Hepatocyte (in vitro differentiated cells): ENCODE measurements at regions not wholly inside any gene's neighbourhood (a gene's known extent, or its start where the extent isn't known, plus 50 kb on each side); places are given as distances from the start of the nearest gene placed in this dataset.

ENCODE experiments used
- DNase-seq: peaks from one replicate; pipeline ENCODE4 v3.0.0-alpha.2; 2016; ENCODE audit warnings: low spot score
- H2AFZ ChIP-seq: fragments of 200-600 bp; sonication (generic); 2 replicates; pipeline ENCODE4 v1.6.0; 2016; ENCODE audit warnings: antibody characterized with exemption, mild to moderate bottlenecking
- H3K27ac ChIP-seq: fragments of 200-600 bp; sonication (generic); 2 replicates; pipeline ENCODE4 v1.5.1; 2016; ENCODE audit warnings: mild to moderate bottlenecking
- H3K27me3 ChIP-seq: fragments of 200-600 bp; sonication (generic); 2 replicates; pipeline ENCODE4 v1.6.1; 2016
- H3K36me3 ChIP-seq: fragments of 200-600 bp; sonication (generic); replicated peaks from 2 replicates; pipeline ENCODE4 v1.5.1; 2016; ENCODE audit warnings: low read depth; ENCODE audit not compliant: insufficient read depth
- H3K4me1 ChIP-seq: fragments of 200-600 bp; sonication (generic); 2 replicates; pipeline ENCODE4 v1.5.1; 2016; ENCODE audit warnings: mild to moderate bottlenecking, moderate library complexity; ENCODE audit not compliant: insufficient read depth
- H3K4me2 ChIP-seq: fragments of 200-600 bp; sonication (generic); 2 replicates; pipeline ENCODE4 v1.6.0; 2016
- H3K4me3 ChIP-seq: fragments of 200-600 bp; sonication (generic); 2 replicates; pipeline ENCODE4 v1.5.1; 2016; ENCODE audit warnings: mild to moderate bottlenecking
- H3K79me2 ChIP-seq: fragments of 200-600 bp; sonication (generic); 2 replicates; pipeline ENCODE4 v1.6.0; 2017; ENCODE audit warnings: mild to moderate bottlenecking
- H3K9me2 ChIP-seq: fragments of 200-600 bp; sonication (generic); replicated peaks from 2 replicates; pipeline ENCODE4 v1.6.0; 2017; ENCODE audit warnings: mild to moderate bottlenecking; ENCODE audit not compliant: insufficient read depth
- H3K9me3 ChIP-seq: fragments of 200-600 bp; sonication (generic); 2 replicates; pipeline ENCODE4 v1.5.1; 2016; ENCODE audit warnings: low read depth, mild to moderate bottlenecking
- H4K20me1 ChIP-seq: fragments of 200-600 bp; sonication (generic); 2 replicates; pipeline ENCODE4 v1.6.0; 2016; ENCODE audit warnings: mild to moderate bottlenecking; ENCODE audit not compliant: insufficient read depth, poor library complexity, severe bottlenecking
- CTCF ChIP-seq: fragments of 200-600 bp; sonication (generic); IDR thresholded peaks from 2 replicates; pipeline ENCODE4 v1.5.1; 2016; ENCODE audit warnings: antibody characterized with exemption, mild to moderate bottlenecking; ENCODE audit not compliant: poor library complexity
- EZH2 ChIP-seq: fragments of 200-600 bp; sonication (generic); IDR thresholded peaks from 2 replicates; pipeline ENCODE4 v1.6.1; 2016; ENCODE audit warnings: antibody characterized with exemption, mild to moderate bottlenecking, borderline replicate concordance
- EZH2phosphoT487 ChIP-seq: fragments of 200-600 bp; sonication (generic); IDR thresholded peaks from one replicate; pipeline ENCODE4 v1.6.1; 2018; ENCODE audit warnings: antibody characterized with exemption, mild to moderate bottlenecking, low read depth, moderate library complexity; ENCODE audit not compliant: unreplicated experiment, severe bottlenecking
- whole genome bisulfite sequencing: methylation state at CpG from one replicate; pipeline ENCODE4 v1.1.6; 2016; ENCODE audit warnings: low lambda C conversion rate; ENCODE audit errors: missing lambda C conversion rate; 5-methylcytosine and 5-hydroxymethylcytosine counted together

GRCh38 chr11:23425381-23425780 lies 565.1 kb upstream of the CCDC179 start:
- H3K79me2 ChIP-seq, result no peaks in the 10 kb centered on the region
- 58% methylated on average over 2 of the region's 2 CpGs for whole genome bisulfite sequencing
- TF ChIP-seq EZH2, result no peak
- no peak for TF ChIP-seq EZH2phosphoT487
- no peak for TF ChIP-seq CTCF
- H3K9me3 ChIP-seq, result no peaks in the 10 kb centered on the region
- no peak overlapping the region for H3K27ac ChIP-seq
- no peak for DNase-seq
- H3K9me2 ChIP-seq, result no peaks in the 10 kb centered on the region
- no peak overlapping the region for H3K4me3 ChIP-seq
- H3K36me3 ChIP-seq, result no peaks in the 10 kb centered on the region
- no peaks in the 10 kb centered on the region for H3K4me1 ChIP-seq
- no peaks in the 10 kb centered on the region for H3K27me3 ChIP-seq
- no peak overlapping the region for H3K4me2 ChIP-seq
- H4K20me1 ChIP-seq, result no peaks in the 10 kb centered on the region
- no peak overlapping the region for H2AFZ ChIP-seq

DNA sequence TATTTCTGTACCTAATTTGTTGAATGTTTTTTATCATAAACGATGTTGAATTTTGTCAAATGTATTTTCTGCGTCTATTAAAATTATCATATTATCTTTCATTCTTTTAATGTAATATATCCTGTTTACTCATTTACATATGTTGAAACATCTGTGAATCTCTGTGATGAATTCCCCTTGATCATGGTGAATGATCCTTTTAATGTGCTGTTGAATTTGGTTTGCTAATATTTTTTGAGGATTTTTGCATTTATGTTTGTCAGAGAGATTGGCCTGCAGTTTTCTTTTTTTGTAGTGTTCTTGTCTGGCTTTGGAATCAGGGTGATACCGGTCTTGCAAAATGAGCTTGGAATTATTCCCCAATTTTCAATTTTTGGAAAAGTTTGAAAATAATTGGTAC lies 569.3 kb upstream of the CCDC179 start:
- Histone ChIP-seq H3K36me3 (no peaks in the 10 kb centered on the region), H2AFZ (no peak overlapping the region), H3K4me3 (no peak overlapping the region), H3K4me2 (no peak overlapping the region), H3K79me2 (no peaks in the 10 kb centered on the region), H3K9me2 (no peaks in the 10 kb centered on the region), H3K27me3 (no peaks in the 10 kb centered on the region), H3K9me3 (no peaks in the 10 kb centered on the region), H3K27ac (no peak overlapping the region), H3K4me1 (no peaks in the 10 kb centered on the region), H4K20me1 (no peaks in the 10 kb centered on the region)
- no peak for TF ChIP-seq CTCF
- no peak for TF ChIP-seq EZH2phosphoT487
- no peak for TF ChIP-seq EZH2
- WGBS, result 91% methylated on average over 3 of the region's 3 CpGs
- no peak for DNase-seq

DNA sequence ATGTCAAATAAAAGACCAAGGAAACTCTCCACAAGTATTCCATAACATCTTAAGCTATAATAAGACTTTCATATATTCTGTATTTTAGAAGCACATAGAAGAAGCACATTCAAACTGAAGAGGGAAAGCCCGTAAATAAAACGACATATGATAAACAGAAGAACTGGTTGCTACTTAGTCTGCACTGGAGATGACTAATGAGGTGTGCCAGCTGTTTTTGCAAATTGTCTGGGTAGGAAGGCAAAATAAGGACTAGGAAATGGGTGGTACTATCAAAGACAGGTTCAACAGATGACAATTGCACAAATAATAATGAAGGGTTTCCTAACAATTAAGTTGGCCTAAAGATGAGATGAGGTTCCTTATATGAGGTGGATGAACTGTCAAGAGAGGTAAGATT lies 593.2 kb upstream of the CCDC179 start:
- Histone ChIP-seq H3K4me2 (no peak overlapping the region), H3K4me3 (no peak overlapping the region), H3K36me3 (no peaks in the 10 kb centered on the region), H3K4me1 (no peaks in the 10 kb centered on the region), H3K27ac (no peak overlapping the region), H4K20me1 (no peaks in the 10 kb centered on the region), H2AFZ (no peak overlapping the region), H3K27me3 (no peaks in the 10 kb centered on the region), H3K9me3 (no peaks in the 10 kb centered on the region), H3K9me2 (no peaks in the 10 kb centered on the region), H3K79me2 (no peaks in the 10 kb centered on the region)
- 93% methylated on average over 2 of the region's 2 CpGs for WGBS
- DNase-seq, result no peak
- no peak for TF ChIP-seq CTCF

DNA sequence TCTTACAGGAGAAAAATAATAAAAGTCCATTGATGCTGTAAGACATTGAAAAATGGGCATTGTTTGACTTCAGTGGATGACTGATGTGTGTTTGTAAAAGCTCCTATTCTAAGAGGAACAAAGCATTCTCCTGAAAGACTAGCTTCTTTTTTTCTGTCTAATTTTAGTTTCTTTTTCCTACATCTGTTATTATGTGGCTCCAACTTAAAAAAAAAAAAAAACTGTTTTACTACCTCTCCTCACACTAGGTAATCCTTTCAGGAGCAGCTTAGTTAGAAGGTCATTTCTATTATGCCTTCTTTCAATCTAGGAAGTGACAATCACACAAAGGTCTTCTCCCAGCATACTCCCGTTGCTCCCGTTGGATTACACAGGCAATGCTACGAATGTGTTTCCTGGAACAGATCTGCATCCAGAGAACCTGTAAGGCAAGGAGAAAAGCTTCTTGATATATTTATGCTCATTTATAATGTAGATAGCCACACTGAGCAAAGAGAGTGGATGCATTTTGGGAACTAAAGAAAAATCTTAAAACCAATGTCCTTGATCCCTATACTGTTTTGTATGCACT lies 595.1 kb upstream of the CCDC179 start:
- 66% methylated on average over 3 of the region's 3 CpGs for WGBS

More for the DNA sequence above, 595.1 kb upstream of the CCDC179 start:
- Histone ChIP-seq H4K20me1 (no peaks in the 10 kb centered on the region), H3K4me3 (no peak overlapping the region), H2AFZ (no peak overlapping the region), H3K79me2 (no peaks in the 10 kb centered on the region), H3K4me2 (no peak overlapping the region), H3K27me3 (no peaks in the 10 kb centered on the region), H3K9me2 (no peaks in the 10 kb centered on the region), H3K27ac (no peak overlapping the region), H3K36me3 (no peaks in the 10 kb centered on the region), H3K9me3 (no peaks in the 10 kb centered on the region), H3K4me1 (no peaks in the 10 kb centered on the region)
- DNase-seq, result no peak
- TF ChIP-seq CTCF (no peak), EZH2phosphoT487 (no peak), EZH2 (no peak)
